HG03342 (cell line): ENCODE measurements at regions not wholly inside any gene's neighbourhood (a gene's known extent, or its start where the extent isn't known, plus 50 kb on each side); places are given as distances from the start of the nearest gene placed in this dataset.
A peak's percentile ranks its signal among the peaks of the same experiment; 100 is the strongest.
"Not testable (repeated sequence)": the region's sequence is repeated elsewhere in the genome, so short reads cannot be mapped to it uniquely, and the experiment has no call there.

Source experiments
- ATAC-seq: cut with Tn5 transposase; IDR thresholded peaks from one replicate; pipeline ENCODE4 v1.9.1; 2021; ENCODE audit warnings: mild to moderate bottlenecking, moderate library complexity; ENCODE audit not compliant: unreplicated experiment

- no peak for ATAC-seq
Measured at GRCh38 chr6:119985952-119986736, 636.6 kb upstream of the MAN1A1 start.

GRCh38 chr6:119980802-119981201 lies 631.2 kb upstream of the MAN1A1 start:
- ATAC-seq, result no peak

GRCh38 chr6:119979862-119980261 lies 630.3 kb upstream of the MAN1A1 start:
- ATAC-seq, result no peak

- ATAC-seq, result peak; percentile 62
Measured at GRCh38 chr6:119978274-119978889, 628.8 kb upstream of the MAN1A1 start.

GRCh38 chr6:119974430-119975159 lies 625.0 kb upstream of the MAN1A1 start:
- no peak for ATAC-seq

GRCh38 chr6:119966484-119966883 lies 616.9 kb upstream of the MAN1A1 start:
- ATAC-seq, result peak; percentile 91

- no peak for ATAC-seq
Measured at GRCh38 chr6:119965900-119966299, 616.3 kb upstream of the MAN1A1 start.

GRCh38 chr6:119965008-119965407 lies 615.4 kb upstream of the MAN1A1 start:
- ATAC-seq, result no peak

GRCh38 chr6:119962505-119962904 lies 612.9 kb upstream of the MAN1A1 start:
- no peak for ATAC-seq

- ATAC-seq, result no peak
Measured at GRCh38 chr6:119961450-119961849, 611.9 kb upstream of the MAN1A1 start.

GRCh38 chr6:119960456-119960855 lies 610.9 kb upstream of the MAN1A1 start:
- no peak for ATAC-seq

GRCh38 chr6:119960036-119960435 lies 610.5 kb upstream of the MAN1A1 start:
- ATAC-seq, result no peak

- no peak for ATAC-seq
Measured at GRCh38 chr6:119957195-119957594, 607.6 kb upstream of the MAN1A1 start.

- no peak for ATAC-seq
Measured at GRCh38 chr6:119952696-119953095, 603.1 kb upstream of the MAN1A1 start.

- no peak for ATAC-seq
Measured at GRCh38 chr6:119950681-119951080, 601.1 kb upstream of the MAN1A1 start.

GRCh38 chr6:119942078-119942752 lies 592.7 kb upstream of the MAN1A1 start:
- ATAC-seq, result no peak

GRCh38 chr6:119938752-119939151 lies 589.2 kb upstream of the MAN1A1 start:
- ATAC-seq, result no peak

GRCh38 chr6:119934816-119935215 lies 585.3 kb upstream of the MAN1A1 start:
- ATAC-seq, result no peak

- no peak for ATAC-seq
Measured at GRCh38 chr6:119929121-119929520, 579.6 kb upstream of the MAN1A1 start.

- not testable (repeated sequence) for ATAC-seq
Measured at GRCh38 chr6:119924888-119925287, 575.3 kb upstream of the MAN1A1 start.

- ATAC-seq, result no peak
Measured at GRCh38 chr6:119922814-119923213, 573.3 kb upstream of the MAN1A1 start.
